GM23248 (cell line): ENCODE measurements at regions not wholly inside any gene's neighbourhood (a gene's known extent, or its start where the extent isn't known, plus 50 kb on each side); places are given as distances from the start of the nearest gene placed in this dataset.

ENCODE experiments used
- EZH2 ChIP-seq: fragments of 200-600 bp; sonication (generic); IDR thresholded peaks from 2 replicates; pipeline ENCODE4 v1.6.1; 2018; ENCODE audit warnings: antibody characterized with exemption, mild to moderate bottlenecking; ENCODE audit not compliant: insufficient read depth, poor library complexity, severe bottlenecking
- EZH2phosphoT487 ChIP-seq: fragments of 200-600 bp; sonication (generic); IDR thresholded peaks from 2 replicates; pipeline ENCODE4 v1.6.1; 2018; ENCODE audit warnings: antibody characterized with exemption, moderate library complexity, mild to moderate bottlenecking, low read depth; ENCODE audit not compliant: insufficient read depth

- TF ChIP-seq EZH2phosphoT487 = no peak
- no peak for TF ChIP-seq EZH2
These were observed 145.3 kb downstream of the SP3 start for GRCh38 chr2:173819852-173820251.
